ENCODE measurements at regions not wholly inside any gene's neighbourhood (a gene's known extent, or its start where the extent isn't known, plus 50 kb on each side); places are given as distances from the start of the nearest gene placed in this dataset. TPM values are rescaled to one million over a fixed set of nuclear protein-coding genes. Genes with fewer than 3 reads are reported as not detected.

DNA sequence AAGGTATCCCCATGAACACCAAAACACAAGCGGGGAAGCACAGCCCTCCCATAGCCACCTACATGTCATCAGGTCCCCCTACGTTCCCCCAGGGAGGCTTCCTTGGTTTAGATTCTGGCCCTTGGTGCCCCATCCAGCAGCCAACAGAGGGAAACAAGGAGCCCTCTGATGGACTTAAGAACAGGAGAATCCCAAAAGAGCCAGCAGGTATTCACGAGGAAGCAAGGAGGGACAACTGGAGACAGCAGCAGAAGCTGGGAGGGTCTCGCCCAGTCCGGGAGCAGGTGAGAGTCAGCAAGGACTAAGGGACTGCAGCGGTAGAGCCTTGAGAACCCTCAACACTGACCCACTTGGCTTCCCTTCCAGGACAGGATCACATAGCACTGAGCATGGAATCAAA is 58.4 kb upstream of the TOP1 start:
- H4K8ac ChIP-seq (ENCODE audit: low read length): no peak overlapping the region
- H3K18ac ChIP-seq (ENCODE audit: low read depth in 1 of 2, low read length in 2 of 2): no peak overlapping the region
- 93% methylated on average over 6 of the region's 6 CpGs for WGBS

DNA sequence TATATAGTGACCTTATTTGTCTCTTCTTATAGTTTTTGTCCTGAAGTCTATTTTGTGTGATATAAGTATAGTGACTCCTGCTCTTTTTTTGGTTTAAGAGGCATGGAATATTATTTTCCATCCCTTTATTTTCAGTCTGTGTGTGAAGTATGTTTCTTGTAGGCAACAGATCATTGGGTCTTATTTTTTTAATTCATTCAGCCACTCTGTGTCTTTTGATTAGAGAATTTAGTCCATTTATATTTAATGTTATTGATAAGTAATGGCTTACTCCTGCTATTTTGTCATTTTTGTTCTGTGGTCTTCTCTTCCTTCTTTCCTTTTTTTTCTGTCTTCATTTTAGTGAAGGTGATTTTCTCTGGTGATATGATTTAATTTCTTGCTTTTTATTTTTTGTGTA is 51.4 kb upstream of the TOP1 start:
- no peak overlapping the region for H2BK120ac ChIP-seq (ENCODE audit: low read depth, low read length)
- no peak overlapping the region for H3K18ac ChIP-seq (ENCODE audit: low read depth in 1 of 2, low read length in 2 of 2)
- DNase-seq: no peak
- H3K36me3 ChIP-seq (ENCODE audit: control insufficient read depth in 1 of 2, insufficient read depth in 2 of 2, low read depth in 1 of 2, low read length in 2 of 2): no peaks in the 10 kb centered on the region
- H3K9ac ChIP-seq (ENCODE audit: low read length): no peak overlapping the region
- H3K23ac ChIP-seq (ENCODE audit: low read length in 2 of 2): no peak overlapping the region
- no peak overlapping the region for H3K4me3 ChIP-seq (ENCODE audit: insufficient read depth in 1 of 2, low read depth in 1 of 2, low read length in 2 of 2)
- H3K14ac ChIP-seq (ENCODE audit: low read length in 2 of 2): no peak overlapping the region
- no peak overlapping the region for H3K27ac ChIP-seq (ENCODE audit: low read length, poor library complexity, severe bottlenecking)
- no peak overlapping the region for H2AFZ ChIP-seq (ENCODE audit: low read depth, low read length)
- H2BK12ac ChIP-seq (ENCODE audit: low read length in 2 of 2): no peak overlapping the region
- H3K27me3 ChIP-seq (ENCODE audit: control insufficient read depth in 1 of 2, insufficient read depth in 1 of 2, low read length in 2 of 2): no peaks in the 10 kb centered on the region
- H3K4ac ChIP-seq (ENCODE audit: low read depth in 1 of 2, low read length in 2 of 2): no peak overlapping the region
- no peak overlapping the region for H2BK15ac ChIP-seq (ENCODE audit: low read depth, poor library complexity, severe bottlenecking)
- H3K4me1 ChIP-seq (ENCODE audit: control insufficient read depth, insufficient read depth, low read depth, low read length): no peaks in the 10 kb centered on the region
- no peak overlapping the region for H4K8ac ChIP-seq (ENCODE audit: low read length)
- peaks cover 31% of the 10 kb centered on the region for H3K9me3 ChIP-seq (ENCODE audit: control insufficient read depth, low read length)
- H2AK5ac ChIP-seq (ENCODE audit: low read length, severe bottlenecking): no peak overlapping the region
- no peak overlapping the region for H2BK5ac ChIP-seq (ENCODE audit: low read depth, low read length, poor library complexity, severe bottlenecking)
- no peak overlapping the region for H4K91ac ChIP-seq (ENCODE audit: low read length)
- no peaks in the 10 kb centered on the region for H3K79me1 ChIP-seq (replicated peaks; ENCODE audit: low read length, poor library complexity, severe bottlenecking)
- no peak overlapping the region for H3K4me2 ChIP-seq (ENCODE audit: low read length, poor library complexity, severe bottlenecking)

More for the DNA sequence above, 58.4 kb upstream of the TOP1 start:
- no peak overlapping the region for H3K14ac ChIP-seq (ENCODE audit: low read length in 2 of 2)
- DNase-seq: no peak
- H2BK15ac ChIP-seq (ENCODE audit: low read depth, poor library complexity, severe bottlenecking): no peak overlapping the region
- H3K4ac ChIP-seq (ENCODE audit: low read depth in 1 of 2, low read length in 2 of 2): no peak overlapping the region
- H3K23ac ChIP-seq (ENCODE audit: low read length in 2 of 2): no peak overlapping the region
- H3K4me1 ChIP-seq (ENCODE audit: control insufficient read depth, insufficient read depth, low read depth, low read length): peaks cover 2% of the 10 kb centered on the region
- H3K27me3 ChIP-seq (ENCODE audit: control insufficient read depth in 1 of 2, insufficient read depth in 1 of 2, low read length in 2 of 2): no peaks in the 10 kb centered on the region
- H2BK120ac ChIP-seq (ENCODE audit: low read depth, low read length): no peak overlapping the region
- no peaks in the 10 kb centered on the region for H3K79me1 ChIP-seq (replicated peaks; ENCODE audit: low read length, poor library complexity, severe bottlenecking)
- H3K9ac ChIP-seq (ENCODE audit: low read length): no peak overlapping the region
- H2BK12ac ChIP-seq (ENCODE audit: low read length in 2 of 2): no peak overlapping the region
- no peak overlapping the region for H2AFZ ChIP-seq (ENCODE audit: low read depth, low read length)
- no peak overlapping the region for H4K91ac ChIP-seq (ENCODE audit: low read length)
- no peak overlapping the region for H2AK5ac ChIP-seq (ENCODE audit: low read length, severe bottlenecking)
- H3K4me2 ChIP-seq (ENCODE audit: low read length, poor library complexity, severe bottlenecking): no peak overlapping the region
- peaks cover under 1% of the 10 kb centered on the region for H3K9me3 ChIP-seq (ENCODE audit: control insufficient read depth, low read length)
- no peaks in the 10 kb centered on the region for H3K36me3 ChIP-seq (ENCODE audit: control insufficient read depth in 1 of 2, insufficient read depth in 2 of 2, low read depth in 1 of 2, low read length in 2 of 2)
- H2BK5ac ChIP-seq (ENCODE audit: low read depth, low read length, poor library complexity, severe bottlenecking): no peak overlapping the region
- no peak overlapping the region for H3K27ac ChIP-seq (ENCODE audit: low read length, poor library complexity, severe bottlenecking)
- H3K4me3 ChIP-seq (ENCODE audit: insufficient read depth in 1 of 2, low read depth in 1 of 2, low read length in 2 of 2): no peak overlapping the region

DNA sequence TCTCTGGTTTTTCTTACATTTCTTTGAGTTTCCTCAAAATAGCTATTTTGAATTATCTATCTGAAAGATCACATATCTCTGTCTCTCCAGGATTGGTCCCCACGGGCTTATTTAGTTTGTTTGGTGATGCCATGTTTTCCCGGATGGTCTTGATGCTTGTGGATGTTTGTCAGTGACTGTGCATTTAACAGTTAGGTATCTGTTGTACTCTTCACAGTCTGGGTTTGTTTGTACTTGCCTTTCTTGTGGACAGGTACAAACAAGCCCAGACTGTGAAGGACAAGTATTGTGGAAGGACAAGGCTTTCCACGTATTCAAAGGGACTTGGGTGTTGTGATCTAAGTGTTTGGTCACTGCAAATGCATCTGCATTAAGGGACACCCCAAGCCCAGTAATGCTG is 49.9 kb upstream of the TOP1 start:
- H2BK12ac ChIP-seq (ENCODE audit: low read length in 2 of 2): no peak overlapping the region
- H3K23ac ChIP-seq (ENCODE audit: low read length in 2 of 2): no peak overlapping the region
- no peak overlapping the region for H2AK5ac ChIP-seq (ENCODE audit: low read length, severe bottlenecking)
- H3K14ac ChIP-seq (ENCODE audit: low read length in 2 of 2): no peak overlapping the region
- H3K27me3 ChIP-seq (ENCODE audit: control insufficient read depth in 1 of 2, insufficient read depth in 1 of 2, low read length in 2 of 2): no peaks in the 10 kb centered on the region
- no peak overlapping the region for H2AFZ ChIP-seq (ENCODE audit: low read depth, low read length)
- H3K9me3 ChIP-seq (ENCODE audit: control insufficient read depth, low read length): peaks cover 31% of the 10 kb centered on the region
- no peak overlapping the region for H3K9ac ChIP-seq (ENCODE audit: low read length)
- H3K4me2 ChIP-seq (ENCODE audit: low read length, poor library complexity, severe bottlenecking): no peak overlapping the region
- no peaks in the 10 kb centered on the region for H3K36me3 ChIP-seq (ENCODE audit: control insufficient read depth in 1 of 2, insufficient read depth in 2 of 2, low read depth in 1 of 2, low read length in 2 of 2)
- no peak overlapping the region for H2BK120ac ChIP-seq (ENCODE audit: low read depth, low read length)
- H2BK5ac ChIP-seq (ENCODE audit: low read depth, low read length, poor library complexity, severe bottlenecking): no peak overlapping the region
- no peak overlapping the region for H3K4ac ChIP-seq (ENCODE audit: low read depth in 1 of 2, low read length in 2 of 2)
- no peak overlapping the region for H3K18ac ChIP-seq (ENCODE audit: low read depth in 1 of 2, low read length in 2 of 2)
- no peak overlapping the region for H4K8ac ChIP-seq (ENCODE audit: low read length)
- H3K27ac ChIP-seq (ENCODE audit: low read length, poor library complexity, severe bottlenecking): no peak overlapping the region
- H3K79me1 ChIP-seq (replicated peaks; ENCODE audit: low read length, poor library complexity, severe bottlenecking): no peaks in the 10 kb centered on the region
- DNase-seq: no peak
- no peak overlapping the region for H3K4me3 ChIP-seq (ENCODE audit: insufficient read depth in 1 of 2, low read depth in 1 of 2, low read length in 2 of 2)
- no peaks in the 10 kb centered on the region for H3K4me1 ChIP-seq (ENCODE audit: control insufficient read depth, insufficient read depth, low read depth, low read length)
- WGBS: 88% methylated on average over 3 of the region's 3 CpGs
- no peak overlapping the region for H2BK15ac ChIP-seq (ENCODE audit: low read depth, poor library complexity, severe bottlenecking)
- H4K91ac ChIP-seq (ENCODE audit: low read length): no peak overlapping the region

Small RNA genes in the stretch of these regions (small RNA-seq; reads per million reads assigned to genes)
- gene RNA5SP484 (ENCODE audit: low read depth): not detected

All from mesenchymal stem cell (in vitro differentiated cells and primary cell).